Mesendoderm (in vitro differentiated cells): ENCODE measurements at regions not wholly inside any gene's neighbourhood (a gene's known extent, or its start where the extent isn't known, plus 50 kb on each side); places are given as distances from the start of the nearest gene placed in this dataset.
"Not testable (repeated sequence)": the region's sequence is repeated elsewhere in the genome, so short reads cannot be mapped to it uniquely, and the experiment has no call there.

ENCODE experiments used
- DNase-seq: peaks from one replicate; pipeline ENCODE4 v3.0.0; 2013
- H2AK5ac ChIP-seq: 2 replicates; pipeline ENCODE4 v1.6.1; 2013; ENCODE audit warnings: low read length, inconsistent platforms
- H2BK120ac ChIP-seq: 2 replicates; pipeline ENCODE4 v1.6.1; 2013; ENCODE audit warnings: low read depth, mild to moderate bottlenecking, low read length, moderate library complexity, mixed read lengths
- H2BK15ac ChIP-seq: replicated peaks from 2 replicates; pipeline ENCODE4 v1.6.1; 2013; ENCODE audit warnings: low read depth, mild to moderate bottlenecking, moderate library complexity
- H2BK5ac ChIP-seq: 2 replicates; pipeline ENCODE4 v1.6.1; 2013; ENCODE audit warnings: low read length, inconsistent platforms
- H3K18ac ChIP-seq: 2 replicates; pipeline ENCODE4 v1.6.1; 2013; ENCODE audit warnings: mild to moderate bottlenecking, low read length, mixed read lengths
- H3K23ac ChIP-seq: one replicate; pipeline ENCODE4 v1.6.1; 2013; ENCODE audit warnings: low read length
- H3K27ac ChIP-seq: 2 replicates; pipeline ENCODE4 v1.5.1; 2013; ENCODE audit warnings: low read depth, mild to moderate bottlenecking, inconsistent platforms, low read length, moderate library complexity
- H3K27me3 ChIP-seq: 2 replicates; pipeline ENCODE4 v1.6.1; 2013; ENCODE audit warnings: low read length, control low read depth, mild to moderate bottlenecking, inconsistent platforms; ENCODE audit not compliant: insufficient read depth, poor library complexity
- H3K36me3 ChIP-seq: 2 replicates; pipeline ENCODE4 v1.6.1; 2013; ENCODE audit warnings: low read length, inconsistent platforms; ENCODE audit not compliant: control insufficient read depth, insufficient read depth
- H3K4ac ChIP-seq: one replicate; pipeline ENCODE4 v1.6.1; 2013; ENCODE audit warnings: low read depth, mild to moderate bottlenecking, low read length, moderate library complexity
- H3K4me1 ChIP-seq: 2 replicates; pipeline ENCODE4 v1.6.1; 2013; ENCODE audit warnings: low read depth, low read length, inconsistent platforms; ENCODE audit not compliant: control insufficient read depth
- H3K4me2 ChIP-seq: 2 replicates; pipeline ENCODE4 v1.6.1; 2013; ENCODE audit warnings: low read length
- H3K4me3 ChIP-seq: 2 replicates; pipeline ENCODE4 v1.5.1; 2013; ENCODE audit warnings: mild to moderate bottlenecking, low read length
- H3K56ac ChIP-seq: one replicate; pipeline ENCODE4 v1.6.1; 2013; ENCODE audit warnings: low read length
- H3K79me1 ChIP-seq: 2 replicates; pipeline ENCODE4 v1.6.1; 2013; ENCODE audit warnings: low read length, inconsistent platforms
- H3K79me2 ChIP-seq: 2 replicates; pipeline ENCODE4 v1.6.1; 2013; ENCODE audit warnings: mild to moderate bottlenecking, low read length; ENCODE audit not compliant: control insufficient read depth, insufficient read depth
- H3K9ac ChIP-seq: 2 replicates; pipeline ENCODE4 v1.6.1; 2013; ENCODE audit warnings: low read length, inconsistent platforms
- H4K5ac ChIP-seq: one replicate; pipeline ENCODE4 v1.6.1; 2013; ENCODE audit warnings: low read length
- H4K8ac ChIP-seq: one replicate; pipeline ENCODE4 v1.6.1; 2013; ENCODE audit warnings: low read depth, mild to moderate bottlenecking, control low read depth, low read length, moderate library complexity
- WGBS: extraction: QIAGEN DNeasy Blood & Tissue Kit; methylation state at CpG from one replicate; pipeline ENCODE4 v1.1.7; 2013; ENCODE audit warnings: low lambda C conversion rate, missing lambda C conversion rate; ENCODE audit not compliant: insufficient coverage; ENCODE audit errors: extremely low coverage; 5-methylcytosine and 5-hydroxymethylcytosine counted together

DNA sequence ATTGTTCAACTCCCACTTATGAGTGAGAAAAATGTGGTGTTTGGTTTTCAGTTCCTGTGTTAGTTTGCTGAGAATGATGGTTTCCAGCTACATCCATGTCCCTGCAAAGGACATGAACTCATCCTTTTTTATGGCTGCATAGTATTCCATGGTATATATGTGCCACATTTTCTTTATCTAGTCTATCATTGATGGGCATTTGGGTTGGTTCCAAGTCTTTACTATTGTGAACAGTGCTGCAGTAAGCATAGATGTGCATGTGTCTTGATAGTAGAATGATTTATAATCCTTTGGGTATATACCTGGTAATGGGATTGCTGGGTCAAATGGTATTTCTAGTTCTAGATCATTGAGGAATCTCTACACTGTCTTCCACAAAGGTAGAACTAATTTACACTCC, 613.0 kb upstream of the MIR17HG start:
- not testable (repeated sequence) for H3K4ac ChIP-seq, H2BK5ac ChIP-seq

DNA sequence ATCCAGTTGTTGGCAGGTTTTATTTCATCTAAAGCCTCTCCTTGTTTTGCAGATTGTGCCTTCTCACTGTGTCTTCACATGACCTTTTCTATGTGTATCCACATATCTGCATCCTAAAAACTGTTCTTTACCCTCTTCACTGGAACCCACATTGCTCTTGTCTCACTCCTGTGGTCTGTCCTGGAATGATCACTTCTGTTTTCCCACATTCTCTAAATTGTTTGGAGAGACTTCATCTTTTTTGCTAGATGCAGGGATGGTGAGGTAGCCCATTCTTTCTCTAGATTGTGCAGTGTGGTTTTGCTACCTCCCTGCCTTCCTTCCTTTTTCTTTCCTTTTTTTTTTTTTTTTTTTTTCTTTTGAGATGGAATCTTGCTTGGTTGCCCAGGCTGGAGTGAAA, 608.6 kb upstream of the MIR17HG start:
- H2BK120ac ChIP-seq: no peak overlapping the region
- no peaks in the 10 kb centered on the region for H3K79me1 ChIP-seq
- H3K4me2 ChIP-seq: no peak overlapping the region
- no peak overlapping the region for H3K27ac ChIP-seq
- H3K4ac ChIP-seq: no peak overlapping the region
- H3K36me3 ChIP-seq: no peaks in the 10 kb centered on the region
- H3K79me2 ChIP-seq: no peaks in the 10 kb centered on the region
- H3K4me3 ChIP-seq: no peak overlapping the region
- no peak overlapping the region for H4K5ac ChIP-seq
- no peak overlapping the region for H2BK5ac ChIP-seq
- H2AK5ac ChIP-seq: no peak overlapping the region
- H2BK15ac ChIP-seq: no peak overlapping the region
- H3K27me3 ChIP-seq: no peaks in the 10 kb centered on the region
- DNase-seq: peak; percentile 8
- no peak overlapping the region for H3K18ac ChIP-seq
- no peak overlapping the region for H3K9ac ChIP-seq
- no peak overlapping the region for H3K56ac ChIP-seq
- no peak overlapping the region for H3K23ac ChIP-seq
- no peak overlapping the region for H4K8ac ChIP-seq
- no peaks in the 10 kb centered on the region for H3K4me1 ChIP-seq

More for the DNA sequence above, 613.0 kb upstream of the MIR17HG start:
- not testable (repeated sequence) for H3K18ac ChIP-seq, H3K36me3 ChIP-seq, H3K56ac ChIP-seq, H3K4me1 ChIP-seq, H3K79me2 ChIP-seq, H3K27ac ChIP-seq, H3K4me3 ChIP-seq, H3K27me3 ChIP-seq, H3K79me1 ChIP-seq, H3K4me2 ChIP-seq, H2BK120ac ChIP-seq, H2BK15ac ChIP-seq, H4K5ac ChIP-seq, DNase-seq, H3K9ac ChIP-seq, H3K23ac ChIP-seq, H2AK5ac ChIP-seq, H4K8ac ChIP-seq

DNA sequence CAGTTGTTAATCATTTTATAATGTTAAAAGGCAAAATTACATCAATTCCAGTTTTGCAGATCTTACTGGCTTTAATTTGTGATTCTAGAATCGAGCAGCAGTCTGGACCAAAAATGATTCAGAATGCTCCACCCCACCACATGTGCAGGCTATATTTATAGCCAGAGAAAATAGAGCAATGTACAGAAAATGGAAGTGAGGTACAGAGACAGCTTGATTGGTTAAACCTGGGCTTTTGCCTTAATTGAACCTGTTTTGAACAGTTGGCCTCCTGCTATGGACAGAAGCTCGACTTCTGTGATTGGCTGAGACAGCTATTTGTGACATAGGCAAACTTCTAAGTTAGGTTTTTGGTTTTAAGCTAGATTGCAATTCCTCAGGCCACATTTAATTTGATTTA, 607.4 kb upstream of the MIR17HG start:
- H3K23ac ChIP-seq: no peak overlapping the region
- no peak overlapping the region for H2BK5ac ChIP-seq
- H4K5ac ChIP-seq: no peak overlapping the region
- H3K9ac ChIP-seq: no peak overlapping the region
- H3K79me2 ChIP-seq: no peaks in the 10 kb centered on the region
- DNase-seq: no peak
- no CpG with 5 or more reads among the region's 2 CpGs for WGBS
- H3K4ac ChIP-seq: no peak overlapping the region
- H3K27me3 ChIP-seq: no peaks in the 10 kb centered on the region
- no peaks in the 10 kb centered on the region for H3K79me1 ChIP-seq
- no peaks in the 10 kb centered on the region for H3K36me3 ChIP-seq
- H3K18ac ChIP-seq: no peak overlapping the region
- H4K8ac ChIP-seq: no peak overlapping the region
- no peak overlapping the region for H2AK5ac ChIP-seq
- no peak overlapping the region for H2BK15ac ChIP-seq
- H3K56ac ChIP-seq: no peak overlapping the region
- no peak overlapping the region for H3K27ac ChIP-seq
- H3K4me3 ChIP-seq: no peak overlapping the region
- no peak overlapping the region for H3K4me2 ChIP-seq
- H2BK120ac ChIP-seq: no peak overlapping the region
- no peaks in the 10 kb centered on the region for H3K4me1 ChIP-seq

GRCh38 chr13:90742381-90742780, 605.1 kb upstream of the MIR17HG start:
- Histone ChIP-seq H4K5ac (no peak overlapping the region), H3K23ac (no peak overlapping the region), H3K79me2 (no peaks in the 10 kb centered on the region), H3K4me1 (no peaks in the 10 kb centered on the region), H2BK5ac (no peak overlapping the region), H3K27ac (no peak overlapping the region), H3K56ac (no peak overlapping the region), H2BK120ac (no peak overlapping the region), H2BK15ac (no peak overlapping the region), H3K79me1 (no peaks in the 10 kb centered on the region), H2AK5ac (no peak overlapping the region), H3K36me3 (no peaks in the 10 kb centered on the region), H3K18ac (no peak overlapping the region), H3K4me2 (no peak overlapping the region), H3K27me3 (no peaks in the 10 kb centered on the region), H4K8ac (no peak overlapping the region), H3K4ac (no peak overlapping the region), H3K4me3 (no peak overlapping the region), H3K9ac (no peak overlapping the region)
- DNase-seq: no peak

DNA sequence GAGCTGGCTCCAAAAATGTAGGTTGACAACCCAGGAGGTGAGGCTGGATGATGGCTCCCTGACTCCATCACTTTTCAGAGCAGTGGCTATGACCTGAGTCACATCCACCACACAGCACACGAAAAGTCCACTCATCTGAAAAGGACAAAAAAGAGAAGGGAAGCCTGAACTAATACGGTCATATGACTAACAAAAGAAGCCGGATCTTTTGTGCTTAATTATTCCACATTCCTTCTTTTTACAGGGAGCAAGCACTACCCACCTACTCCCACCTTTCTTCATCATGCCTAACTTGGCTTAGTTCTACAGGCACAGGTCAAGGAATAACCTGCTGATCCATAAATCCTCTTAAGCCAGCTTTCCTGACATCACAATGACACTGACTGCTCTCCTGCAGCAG, 601.3 kb upstream of the MIR17HG start:
- H3K36me3 ChIP-seq: no peaks in the 10 kb centered on the region
- no peak overlapping the region for H3K27ac ChIP-seq
- H3K4me1 ChIP-seq: no peaks in the 10 kb centered on the region
- H3K27me3 ChIP-seq: no peaks in the 10 kb centered on the region
- no peak overlapping the region for H2AK5ac ChIP-seq
- no peak overlapping the region for H3K4me2 ChIP-seq
- no peaks in the 10 kb centered on the region for H3K79me1 ChIP-seq
- DNase-seq: no peak
- no peak overlapping the region for H3K9ac ChIP-seq
- H3K23ac ChIP-seq: no peak overlapping the region
- no peak overlapping the region for H2BK120ac ChIP-seq
- H3K18ac ChIP-seq: no peak overlapping the region
- no peak overlapping the region for H2BK5ac ChIP-seq
- no peak overlapping the region for H3K4ac ChIP-seq
- H3K4me3 ChIP-seq: no peak overlapping the region
- H2BK15ac ChIP-seq: no peak overlapping the region
- H4K5ac ChIP-seq: no peak overlapping the region
- no peaks in the 10 kb centered on the region for H3K79me2 ChIP-seq
- H4K8ac ChIP-seq: no peak overlapping the region
- H3K56ac ChIP-seq: no peak overlapping the region
- no CpG with 5 or more reads among the region's 3 CpGs for WGBS

DNA sequence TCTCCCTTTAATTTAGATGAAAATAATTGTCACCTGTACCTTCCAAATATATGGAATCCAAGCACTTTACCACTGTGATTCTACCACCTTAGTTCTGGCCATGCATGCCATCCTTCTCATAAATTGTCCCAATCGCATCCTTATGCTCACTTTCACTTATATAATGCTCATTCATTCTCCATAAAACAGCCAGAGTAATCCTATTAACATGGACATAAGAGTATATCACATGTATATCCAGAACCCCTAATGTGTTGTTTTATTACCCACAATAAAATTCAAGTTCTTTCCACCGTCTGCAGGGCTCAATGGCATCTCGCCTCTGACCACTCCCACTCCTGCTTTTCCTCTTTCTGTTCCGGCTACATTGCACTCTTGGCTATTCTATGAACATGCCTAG, 597.5 kb upstream of the MIR17HG start:
- no peak overlapping the region for H3K23ac ChIP-seq
- no peak overlapping the region for H2BK15ac ChIP-seq
- no peaks in the 10 kb centered on the region for H3K79me2 ChIP-seq
- no peak overlapping the region for H4K8ac ChIP-seq
- H3K56ac ChIP-seq: no peak overlapping the region
- H3K4ac ChIP-seq: no peak overlapping the region
- H3K9ac ChIP-seq: no peak overlapping the region
- H3K27ac ChIP-seq: no peak overlapping the region
- H3K18ac ChIP-seq: no peak overlapping the region
- no peak overlapping the region for H2AK5ac ChIP-seq
- H3K4me3 ChIP-seq: no peak overlapping the region
- H3K79me1 ChIP-seq: no peaks in the 10 kb centered on the region
- H3K27me3 ChIP-seq: no peaks in the 10 kb centered on the region
- no CpG with 5 or more reads among the region's 4 CpGs for WGBS
- H3K36me3 ChIP-seq: no peaks in the 10 kb centered on the region
- no peak overlapping the region for H2BK120ac ChIP-seq
- no peak overlapping the region for H2BK5ac ChIP-seq
- H3K4me2 ChIP-seq: no peak overlapping the region
- no peaks in the 10 kb centered on the region for H3K4me1 ChIP-seq
- DNase-seq: no peak
- H4K5ac ChIP-seq: no peak overlapping the region
